ENCODE measurements at regions not wholly inside any gene's neighbourhood (a gene's known extent, or its start where the extent isn't known, plus 50 kb on each side); places are given as distances from the start of the nearest gene placed in this dataset.

DNA sequence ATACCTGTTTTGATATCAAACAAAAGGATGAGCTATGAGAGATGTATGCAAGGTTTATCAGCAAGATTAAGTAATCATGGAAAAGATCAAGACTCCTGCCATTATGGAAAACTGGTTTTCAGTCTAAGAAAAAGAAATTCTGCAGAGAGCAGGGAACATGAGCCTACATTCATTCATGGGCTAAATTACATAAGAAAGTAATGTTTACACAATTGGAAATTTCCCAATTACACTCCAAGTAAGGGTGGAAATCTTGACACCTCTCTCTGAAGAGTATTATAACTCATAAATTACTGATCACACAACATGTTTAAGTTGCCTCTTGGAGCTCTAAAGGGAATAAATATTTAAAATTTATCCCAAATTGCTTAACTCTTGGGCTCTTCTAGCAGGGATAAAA lies 206.2 kb downstream of the SLC6A15 start:
- H3K4me1 Mint-ChIP-seq = no peaks in the 10 kb centered on the region
- no peaks in the 10 kb centered on the region for H3K27me3 Mint-ChIP-seq (ENCODE audit: low read depth)
- H3K27ac Mint-ChIP-seq = no peak overlapping the region
- TF ChIP-seq, protein P1, sequence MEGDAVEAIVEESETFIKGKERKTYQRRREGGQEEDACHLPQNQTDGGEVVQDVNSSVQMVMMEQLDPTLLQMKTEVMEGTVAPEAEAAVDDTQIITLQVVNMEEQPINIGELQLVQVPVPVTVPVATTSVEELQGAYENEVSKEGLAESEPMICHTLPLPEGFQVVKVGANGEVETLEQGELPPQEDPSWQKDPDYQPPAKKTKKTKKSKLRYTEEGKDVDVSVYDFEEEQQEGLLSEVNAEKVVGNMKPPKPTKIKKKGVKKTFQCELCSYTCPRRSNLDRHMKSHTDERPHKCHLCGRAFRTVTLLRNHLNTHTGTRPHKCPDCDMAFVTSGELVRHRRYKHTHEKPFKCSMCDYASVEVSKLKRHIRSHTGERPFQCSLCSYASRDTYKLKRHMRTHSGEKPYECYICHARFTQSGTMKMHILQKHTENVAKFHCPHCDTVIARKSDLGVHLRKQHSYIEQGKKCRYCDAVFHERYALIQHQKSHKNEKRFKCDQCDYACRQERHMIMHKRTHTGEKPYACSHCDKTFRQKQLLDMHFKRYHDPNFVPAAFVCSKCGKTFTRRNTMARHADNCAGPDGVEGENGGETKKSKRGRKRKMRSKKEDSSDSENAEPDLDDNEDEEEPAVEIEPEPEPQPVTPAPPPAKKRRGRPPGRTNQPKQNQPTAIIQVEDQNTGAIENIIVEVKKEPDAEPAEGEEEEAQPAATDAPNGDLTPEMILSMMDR (IDR thresholded peaks at IDR 0.05; ENCODE audit: unreplicated experiment in 3 of 3) = no peak
- H3K4me3 Mint-ChIP-seq = no peak overlapping the region
- no peaks in the 10 kb centered on the region for H3K9me3 Mint-ChIP-seq
- no peaks in the 10 kb centered on the region for H3K36me3 Mint-ChIP-seq (ENCODE audit: low read depth)

- H3K4me3 Mint-ChIP-seq = no peak overlapping the region
- no peaks in the 10 kb centered on the region for H3K27me3 Mint-ChIP-seq (ENCODE audit: low read depth)
- no peaks in the 10 kb centered on the region for H3K36me3 Mint-ChIP-seq (ENCODE audit: low read depth)
- TF ChIP-seq, protein P1 (IDR thresholded peaks at IDR 0.05; ENCODE audit: unreplicated experiment in 3 of 3) = no peak
- no peaks in the 10 kb centered on the region for H3K4me1 Mint-ChIP-seq
- H3K9me3 Mint-ChIP-seq = no peaks in the 10 kb centered on the region
- H3K27ac Mint-ChIP-seq = no peak overlapping the region
These were observed 207.7 kb downstream of the SLC6A15 start for GRCh38 chr12:84704856-84705255.

GRCh38 chr12:84702001-84702400 lies 210.6 kb downstream of the SLC6A15 start:
- H3K9me3 Mint-ChIP-seq = no peaks in the 10 kb centered on the region
- no peak overlapping the region for H3K4me3 Mint-ChIP-seq
- no peaks in the 10 kb centered on the region for H3K4me1 Mint-ChIP-seq
- TF ChIP-seq, protein P1 (IDR thresholded peaks at IDR 0.05; ENCODE audit: unreplicated experiment in 3 of 3) = no peak
- H3K27me3 Mint-ChIP-seq (ENCODE audit: low read depth) = no peaks in the 10 kb centered on the region
- H3K27ac Mint-ChIP-seq = peak overlapping the region in 2 of 3 experiments; percentile 3 to 12
- H3K36me3 Mint-ChIP-seq (ENCODE audit: low read depth) = no peaks in the 10 kb centered on the region

DNA sequence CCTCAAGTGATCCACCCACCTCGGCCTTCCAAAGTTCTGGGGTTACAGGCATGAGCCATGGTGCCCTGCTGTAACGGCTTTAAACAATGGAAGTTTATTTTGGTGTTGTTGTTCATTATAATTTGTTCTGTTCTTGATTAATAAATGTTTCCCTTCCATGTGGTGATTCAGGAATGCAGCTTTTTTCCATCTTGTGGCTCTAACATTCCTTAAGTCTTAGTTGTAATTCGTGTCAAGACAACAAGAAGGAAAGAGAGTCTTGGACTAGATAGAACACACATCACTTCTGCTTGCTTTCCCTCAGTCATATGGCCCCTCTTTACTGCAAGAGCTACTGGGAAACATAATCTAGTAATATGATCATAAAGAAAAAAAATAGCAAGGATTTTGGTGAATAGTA lies 211.6 kb downstream of the SLC6A15 start:
- Mint-ChIP-seq H3K27me3 (ENCODE audit: low read depth) (no peaks in the 10 kb centered on the region), H3K4me3 (no peak overlapping the region)

GRCh38 chr12:84698576-84699333 lies 213.8 kb downstream of the SLC6A15 start:
- no peak overlapping the region for H3K27ac Mint-ChIP-seq

More for the DNA sequence above, 211.6 kb downstream of the SLC6A15 start:
- TF ChIP-seq, protein P1 (IDR thresholded peaks at IDR 0.05; ENCODE audit: unreplicated experiment in 3 of 3) = no peak
- no peak overlapping the region for H3K27ac Mint-ChIP-seq
- H3K9me3 Mint-ChIP-seq = no peaks in the 10 kb centered on the region
- H3K36me3 Mint-ChIP-seq (ENCODE audit: low read depth) = no peaks in the 10 kb centered on the region
- peaks cover 6% of the 10 kb centered on the region for H3K4me1 Mint-ChIP-seq

More at GRCh38 chr12:84698576-84699333, 213.8 kb downstream of the SLC6A15 start:
- Mint-ChIP-seq H3K36me3 (ENCODE audit: low read depth) (no peaks in the 10 kb centered on the region), H3K4me3 (no peak overlapping the region), H3K27me3 (ENCODE audit: low read depth) (no peaks in the 10 kb centered on the region), H3K9me3 (no peaks in the 10 kb centered on the region), H3K4me1 (peaks cover 16% of the 10 kb centered on the region)
- TF ChIP-seq, protein P1 (IDR thresholded peaks at IDR 0.05; ENCODE audit: unreplicated experiment in 3 of 3) = no peak
